Endothelial cell of umbilical vein (primary cell): ENCODE measurements at regions not wholly inside any gene's neighbourhood (a gene's known extent, or its start where the extent isn't known, plus 50 kb on each side); places are given as distances from the start of the nearest gene placed in this dataset.

Experiments used
- BruUV-seq: library from RNA; stranded (reverse); fragments of 400-500 nt; replicated peaks from 2 replicates; lab custom pipeline; 2021; lab: Mats Ljungman, UMichigan
- CTCF ChIA-PET: fragments of 300-600, 350-600 bp; sonication (Branson Sonifier 250); formaldehyde crosslinking; loops from one replicate; lab custom pipeline; 2021; ENCODE audit warnings: antibody characterized with exemption, inconsistent platforms; lab: Charles Lee
- POLR2A ChIA-PET: fragments of 300-600, 350-600 bp; sonication (Branson Sonifier 250); formaldehyde crosslinking; loops from one replicate; lab custom pipeline; 2021; ENCODE audit warnings: antibody characterized with exemption, inconsistent platforms; lab: Charles Lee
- DNase-seq: peaks from one replicate; pipeline ENCODE4 v3.0.0-alpha.2; 2011; ENCODE audit warnings: low read depth, low spot score
- FAIRE-seq: peaks from 2 replicates; lab custom pipeline; 2011; peaks lifted over from hg19 to GRCh38; lab: Jason Lieb, UNC
- H2AFZ ChIP-seq: 2 replicates; pipeline ENCODE4 v1.6.0; 2012; ENCODE audit warnings: low read depth, low read length, control low read depth, inconsistent platforms
- H3K27ac ChIP-seq: 2 replicates; pipeline ENCODE4 v1.5.1; 2011; ENCODE audit warnings: low read depth, mild to moderate bottlenecking, control low read depth, low read length, moderate library complexity; ENCODE audit not compliant: insufficient read depth
- H3K27me3 ChIP-seq, 2 experiments: 2 replicates each; pipeline versions ENCODE4 v1.6.0 to v1.6.1; 2011; ENCODE audit warnings: low read length in 2 of 2, mixed read lengths in 1 of 2; ENCODE audit not compliant: control insufficient read depth in 2 of 2, insufficient read depth in 2 of 2
- H3K36me3 ChIP-seq, 2 experiments: 2 replicates in 1 of 2; 3 replicates in 1 of 2; pipeline ENCODE4 v1.5.1; 2011; ENCODE audit warnings: low read length in 2 of 2, mild to moderate bottlenecking in 1 of 2, moderate library complexity in 1 of 2; ENCODE audit not compliant: control insufficient read depth in 2 of 2, insufficient read depth in 2 of 2; ENCODE audit errors: extremely low read depth in 1 of 2
- H3K4me1 ChIP-seq: 3 replicates; pipeline ENCODE4 v1.5.1; 2011; ENCODE audit warnings: mild to moderate bottlenecking, low read length; ENCODE audit not compliant: control insufficient read depth, insufficient read depth; ENCODE audit errors: extremely low read depth
- H3K4me2 ChIP-seq: 2 replicates; pipeline ENCODE4 v1.6.1; 2011; ENCODE audit warnings: low read length, control low read depth, mixed read lengths; ENCODE audit not compliant: insufficient read depth
- H3K4me3 ChIP-seq, 3 experiments: fragments of 200-600 bp in 1 of 3; sonication (generic), shearing (Covaris generic) in 1 of 3; replicated peaks in 1 of 3; 2 replicates each; pipeline ENCODE4 v1.5.1; 2011 to 2016; ENCODE audit warnings: control low read depth in 3 of 3, low read length in 3 of 3, mild to moderate bottlenecking in 2 of 3, inconsistent platforms in 1 of 3, low read depth in 1 of 3, moderate library complexity in 1 of 3; ENCODE audit not compliant: insufficient read depth in 1 of 3
- H3K79me2 ChIP-seq: 2 replicates; pipeline ENCODE4 v1.6.0; 2012; ENCODE audit warnings: low read length, inconsistent platforms; ENCODE audit not compliant: control insufficient read depth, insufficient read depth
- H3K9ac ChIP-seq: replicated peaks from 2 replicates; pipeline ENCODE3; 2011; ENCODE audit warnings: low read length, control low read depth; ENCODE audit not compliant: insufficient read depth; ENCODE audit errors: extremely low read depth
- H3K9me1 ChIP-seq: replicated peaks from 3 replicates; pipeline ENCODE4 v1.6.0; 2011; ENCODE audit warnings: mild to moderate bottlenecking, low read length; ENCODE audit not compliant: control insufficient read depth, insufficient read depth; ENCODE audit errors: extremely low read depth
- H3K9me3 ChIP-seq: replicated peaks from 2 replicates; pipeline ENCODE4 v1.5.1; 2012; ENCODE audit warnings: low read length, inconsistent platforms; ENCODE audit not compliant: control insufficient read depth, insufficient read depth
- H4K20me1 ChIP-seq: replicated peaks from 2 replicates; pipeline ENCODE3; 2011; ENCODE audit warnings: mild to moderate bottlenecking, low read length; ENCODE audit not compliant: control insufficient read depth, insufficient read depth; ENCODE audit errors: extremely low read depth
- EZH2 ChIP-seq: IDR thresholded peaks from 2 replicates; pipeline ENCODE4 v1.6.1; 2012; ENCODE audit warnings: borderline replicate concordance, low read depth, mild to moderate bottlenecking, moderate library complexity, low read length, inconsistent platforms; ENCODE audit not compliant: severe bottlenecking
- FOS ChIP-seq: IDR thresholded peaks from 2 replicates; pipeline ENCODE4 v1.6.1; 2011; ENCODE audit warnings: mild to moderate bottlenecking, low read length, moderate library complexity, borderline replicate concordance; ENCODE audit not compliant: insufficient read depth
- GATA2 ChIP-seq: IDR thresholded peaks from 2 replicates; pipeline ENCODE4 v1.7.0; 2011; ENCODE audit warnings: low read depth, mild to moderate bottlenecking, moderate library complexity, mixed read lengths, low read length; ENCODE audit not compliant: insufficient read length, insufficient read depth
- JUN ChIP-seq: IDR thresholded peaks from 2 replicates; pipeline ENCODE4 v1.6.1; 2011; ENCODE audit warnings: borderline replicate concordance, low read depth; ENCODE audit not compliant: insufficient read length, insufficient read depth
- MYC ChIP-seq: IDR thresholded peaks from one replicate; pipeline ENCODE4 v1.6.1; 2011; ENCODE audit warnings: mild to moderate bottlenecking, low read depth, low read length
- POLR2A ChIP-seq: IDR thresholded peaks from 2 replicates; pipeline ENCODE4 v1.6.1; 2012; ENCODE audit warnings: low read depth, mild to moderate bottlenecking, control low read depth, low read length
- POLR2AphosphoS5 ChIP-seq: IDR thresholded peaks from 2 replicates; pipeline ENCODE4 v1.6.1; 2012; ENCODE audit warnings: low read depth, mild to moderate bottlenecking, control low read depth, low read length, moderate library complexity; ENCODE audit not compliant: insufficient read depth
- dilution Hi-C: fragments of 300-500 bp; cut with MboI; formaldehyde crosslinking; loops from one replicate; pipeline ENCODE4 v1.15.0; 2019; ENCODE audit warnings: low sequenced_read_pairs; ENCODE audit not compliant: extremely low pct_ligation_motif_present
- intact Hi-C: fragments of 100-400 bp; cut with micrococcal nuclease; formaldehyde crosslinking; loops from one replicate; pipeline ENCODE4 v1.10.0; 2022
- TF ChIP-seq, protein P1 (sequence below): IDR thresholded peaks from 2 replicates; pipeline ENCODE4 v1.6.1; 2011; ENCODE audit not compliant: insufficient read depth, insufficient read length
- TF ChIP-seq, protein P2 (sequence below), 2 donors: IDR thresholded peaks; 1 replicate in 1 of 2; 2 replicates in 1 of 2; pipeline ENCODE4 v1.5.1; 2011; ENCODE audit warnings: low read length in 2 of 2, mild to moderate bottlenecking in 2 of 2, moderate library complexity in 2 of 2, control low read depth in 1 of 2, inconsistent platforms in 1 of 2, low read depth in 1 of 2; ENCODE audit not compliant: insufficient read depth in 1 of 2; ENCODE audit errors: extremely low read depth in 1 of 2

DNA sequence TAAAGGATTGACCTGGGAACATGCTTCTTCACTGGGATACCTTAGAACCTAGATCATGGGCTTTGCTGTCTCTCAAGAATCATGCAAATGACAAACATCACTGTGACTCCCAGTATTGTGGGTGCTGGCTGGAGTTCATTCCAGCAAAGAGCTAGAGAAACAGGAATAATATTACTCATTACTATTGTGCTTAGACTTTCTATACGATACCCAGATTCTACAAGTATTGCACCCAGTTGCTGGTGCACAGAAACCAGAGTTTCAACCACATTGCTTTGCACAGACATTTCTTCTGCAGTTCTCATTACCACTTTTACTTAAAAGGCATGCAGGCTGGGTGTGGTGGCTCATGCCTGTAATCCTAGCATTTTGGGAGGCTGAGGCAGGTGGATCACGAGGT lies 220.4 kb upstream of the ZNF217 start:
- Histone ChIP-seq H3K27ac (no peak overlapping the region), H3K27me3 (no peaks in the 10 kb centered on the region), H3K9ac (no peak overlapping the region), H3K36me3 (no peaks in the 10 kb centered on the region), H3K9me1 (no peaks in the 10 kb centered on the region), H3K4me2 (no peak overlapping the region), H3K79me2 (no peaks in the 10 kb centered on the region), H3K4me3 (no peak overlapping the region), H2AFZ (no peak overlapping the region), H4K20me1 (no peaks in the 10 kb centered on the region), H3K9me3 (no peaks in the 10 kb centered on the region), H3K4me1 (no peaks in the 10 kb centered on the region)
- dilution Hi-C loops (no loop called here), intact Hi-C loops (no loop called here)
- DNase-seq (no peak), FAIRE-seq (no peak)
- POLR2A ChIA-PET: no interaction called here
- BruUV-seq: no TSS peak
- TF ChIP-seq MYC (no peak), GATA2 (no peak), JUN (no peak), POLR2A (no peak), POLR2AphosphoS5 (no peak), EZH2 (no peak), FOS (no peak)
- TF ChIP-seq, protein P1, sequence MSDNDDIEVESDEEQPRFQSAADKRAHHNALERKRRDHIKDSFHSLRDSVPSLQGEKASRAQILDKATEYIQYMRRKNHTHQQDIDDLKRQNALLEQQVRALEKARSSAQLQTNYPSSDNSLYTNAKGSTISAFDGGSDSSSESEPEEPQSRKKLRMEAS: no peak
- TF ChIP-seq, protein P2, sequence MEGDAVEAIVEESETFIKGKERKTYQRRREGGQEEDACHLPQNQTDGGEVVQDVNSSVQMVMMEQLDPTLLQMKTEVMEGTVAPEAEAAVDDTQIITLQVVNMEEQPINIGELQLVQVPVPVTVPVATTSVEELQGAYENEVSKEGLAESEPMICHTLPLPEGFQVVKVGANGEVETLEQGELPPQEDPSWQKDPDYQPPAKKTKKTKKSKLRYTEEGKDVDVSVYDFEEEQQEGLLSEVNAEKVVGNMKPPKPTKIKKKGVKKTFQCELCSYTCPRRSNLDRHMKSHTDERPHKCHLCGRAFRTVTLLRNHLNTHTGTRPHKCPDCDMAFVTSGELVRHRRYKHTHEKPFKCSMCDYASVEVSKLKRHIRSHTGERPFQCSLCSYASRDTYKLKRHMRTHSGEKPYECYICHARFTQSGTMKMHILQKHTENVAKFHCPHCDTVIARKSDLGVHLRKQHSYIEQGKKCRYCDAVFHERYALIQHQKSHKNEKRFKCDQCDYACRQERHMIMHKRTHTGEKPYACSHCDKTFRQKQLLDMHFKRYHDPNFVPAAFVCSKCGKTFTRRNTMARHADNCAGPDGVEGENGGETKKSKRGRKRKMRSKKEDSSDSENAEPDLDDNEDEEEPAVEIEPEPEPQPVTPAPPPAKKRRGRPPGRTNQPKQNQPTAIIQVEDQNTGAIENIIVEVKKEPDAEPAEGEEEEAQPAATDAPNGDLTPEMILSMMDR (IDR thresholded peaks at IDR 0.05; ENCODE audit: extremely low read depth in 1 of 2, insufficient read depth in 1 of 2, low read depth in 1 of 2, low read length in 2 of 2): no peak
- CTCF ChIA-PET: interaction anchor here (0.5 kb wide), 1 partner anchor 105 kb away, joined by 3 read pairs; no protein-coding TSS in a partner anchor
